ENCODE measurements at regions not wholly inside any gene's neighbourhood (a gene's known extent, or its start where the extent isn't known, plus 50 kb on each side); places are given as distances from the start of the nearest gene placed in this dataset.

DNA sequence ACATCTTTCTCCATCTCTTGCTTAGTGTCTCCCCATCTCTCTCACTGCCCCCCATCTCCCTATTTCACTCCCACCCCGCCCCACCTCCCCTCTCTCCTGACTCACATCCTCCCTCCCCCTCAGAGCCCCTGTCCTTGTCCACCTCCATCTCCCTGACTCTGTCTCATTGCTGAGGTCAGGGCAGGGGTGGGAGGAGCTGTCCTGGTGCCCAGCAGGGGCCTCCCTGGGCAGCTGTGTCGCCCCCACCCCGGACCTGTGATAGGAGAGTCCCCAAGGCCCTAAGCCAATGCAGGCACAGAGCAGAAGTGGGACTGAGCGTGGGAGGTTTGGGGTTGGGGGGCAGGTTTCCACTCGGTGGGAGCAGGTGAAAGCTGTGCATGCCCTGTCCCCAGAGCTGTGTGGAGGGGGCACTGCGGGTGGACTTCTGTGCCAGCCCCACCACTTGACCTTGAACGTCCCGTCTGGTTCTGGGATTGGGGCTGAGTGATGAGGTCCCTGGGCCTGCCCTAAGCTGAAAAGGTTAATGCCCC, 210.8 kb downstream of the TBC1D2B start:
- Histone ChIP-seq H3K27ac (ENCODE audit: low read depth, low read length) (no peak overlapping the region), H4K91ac (replicated peaks; ENCODE audit: insufficient read length, low read length) (no peak overlapping the region), H4K8ac (ENCODE audit: extremely low read depth, insufficient read depth, low read length) (no peak overlapping the region; the same call in 1 of the 2 replicates), H3K9ac (replicated peaks in 1 of 4; ENCODE audit: extremely low read depth in 1 of 4, low read depth in 3 of 4, low read length in 3 of 4) (no peak overlapping the region), H3K79me1 (ENCODE audit: low read depth, low read length) (no peaks in the 10 kb centered on the region), H3K79me2 (ENCODE audit: control insufficient read depth in 1 of 2, insufficient read depth in 2 of 2, low read length in 2 of 2) (no peaks in the 10 kb centered on the region), H3K4me3 (ENCODE audit: extremely low read depth in 1 of 4, insufficient read depth in 2 of 4, low read depth in 3 of 4, low read length in 4 of 4) (no peak overlapping the region), H2BK12ac (ENCODE audit: low read depth, low read length) (no peak overlapping the region), H3K36me3 (ENCODE audit: control insufficient read depth in 2 of 4, insufficient read depth in 4 of 4, low read length in 3 of 4) (no peaks in the 10 kb centered on the region), H3K4ac (replicated peaks; ENCODE audit: insufficient read length, low read depth, low read length) (no peak overlapping the region), H2BK5ac (ENCODE audit: low read depth, low read length) (no peak overlapping the region), H3K4me1 (replicated peaks in 1 of 4; ENCODE audit: control insufficient read depth in 3 of 4, insufficient read depth in 4 of 4, low read length in 3 of 4) (peaks cover 0 to 5% (median 3%) of the 10 kb centered on the region in 4 experiments; a peak in 3 of 7 replicates), H4K5ac (ENCODE audit: insufficient read length, low read depth, low read length) (no peak overlapping the region), H3K23me2 (ENCODE audit: low read depth, low read length) (no peaks in the 10 kb centered on the region), H2BK15ac (ENCODE audit: low read length) (no peak overlapping the region), H3K9me3 (ENCODE audit: insufficient read depth in 2 of 2, low read depth in 1 of 2, low read length in 1 of 2) (no peaks in the 10 kb centered on the region), H2AK5ac (ENCODE audit: low read depth, low read length) (no peak overlapping the region), H2BK20ac (ENCODE audit: low read length) (no peak overlapping the region), H4K20me1 (replicated peaks in 1 of 2; ENCODE audit: control insufficient read depth in 1 of 2, insufficient read depth in 2 of 2, low read length in 2 of 2) (no peaks in the 10 kb centered on the region), H2AFZ (ENCODE audit: low read length) (no peak overlapping the region), H3K56ac (replicated peaks; ENCODE audit: insufficient read length, low read depth, low read length) (no peak overlapping the region), H3K23ac (ENCODE audit: insufficient read length) (no peak overlapping the region), H2BK120ac (replicated peaks; ENCODE audit: low read depth, low read length) (no peak overlapping the region), H3K14ac (ENCODE audit: insufficient read length) (no peak overlapping the region), H3K27me3 (replicated peaks in 1 of 4; ENCODE audit: control insufficient read depth in 3 of 4, extremely low read depth in 1 of 4, insufficient read depth in 3 of 4, low read length in 3 of 4) (0 out of 7 replicates have a peak, but pooled peaks cover 0 to 2% (median 0%) of the 10 kb centered on the region in 4 experiments), H3K4me2 (ENCODE audit: insufficient read depth in 1 of 2, low read depth in 2 of 2, low read length in 2 of 2) (no peak overlapping the region), H3K18ac (ENCODE audit: extremely low read depth, low read length) (no peak overlapping the region)
- no peak for FAIRE-seq
- 81% methylated on average over 4 of the region's 8 CpGs; no CpG with 5 or more reads in 1 of the 2 experiments for WGBS, 2 experiments (ENCODE audit: extremely low coverage in 1 of 2, insufficient coverage in 1 of 2, insufficient read length in 1 of 2, insufficient replicate concordance in 2 of 2, low coverage in 1 of 2, low lambda C conversion rate in 2 of 2, missing lambda C conversion rate in 1 of 2)
- no peak for DNase-seq (ENCODE audit: low read depth in 1 of 2, low spot score in 2 of 2)
- CTCF ChIA-PET (ENCODE audit: partially characterized antibody): interaction anchor here (0.8 to 1.3 kb wide), 4 partner anchors 30 to 187 kb away, joined by 3 to 4 read pairs (median 3); no protein-coding TSS in a partner anchor
- POLR2A ChIA-PET (ENCODE audit: partially characterized antibody): no interaction called here
- TF ChIP-seq CBX8 (IDR thresholded peaks at IDR 0.05; ENCODE audit: borderline replicate concordance, low read depth, low read length): no peak
- no peak for TF ChIP-seq SIX5 (IDR thresholded peaks at IDR 0.05; ENCODE audit: low read depth, low read length)
- no peak for TF ChIP-seq SRF (IDR thresholded peaks at IDR 0.05; ENCODE audit: low read depth, low read length)
- TF ChIP-seq, protein P1, sequence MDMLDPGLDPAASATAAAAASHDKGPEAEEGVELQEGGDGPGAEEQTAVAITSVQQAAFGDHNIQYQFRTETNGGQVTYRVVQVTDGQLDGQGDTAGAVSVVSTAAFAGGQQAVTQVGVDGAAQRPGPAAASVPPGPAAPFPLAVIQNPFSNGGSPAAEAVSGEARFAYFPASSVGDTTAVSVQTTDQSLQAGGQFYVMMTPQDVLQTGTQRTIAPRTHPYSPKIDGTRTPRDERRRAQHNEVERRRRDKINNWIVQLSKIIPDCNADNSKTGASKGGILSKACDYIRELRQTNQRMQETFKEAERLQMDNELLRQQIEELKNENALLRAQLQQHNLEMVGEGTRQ (IDR thresholded peaks at IDR 0.05; ENCODE audit: low read length): no peak
- no peak for TF ChIP-seq RFX5 (IDR thresholded peaks at IDR 0.05; ENCODE audit: borderline replicate concordance, low read depth, low read length)
- TF ChIP-seq, protein P2, sequence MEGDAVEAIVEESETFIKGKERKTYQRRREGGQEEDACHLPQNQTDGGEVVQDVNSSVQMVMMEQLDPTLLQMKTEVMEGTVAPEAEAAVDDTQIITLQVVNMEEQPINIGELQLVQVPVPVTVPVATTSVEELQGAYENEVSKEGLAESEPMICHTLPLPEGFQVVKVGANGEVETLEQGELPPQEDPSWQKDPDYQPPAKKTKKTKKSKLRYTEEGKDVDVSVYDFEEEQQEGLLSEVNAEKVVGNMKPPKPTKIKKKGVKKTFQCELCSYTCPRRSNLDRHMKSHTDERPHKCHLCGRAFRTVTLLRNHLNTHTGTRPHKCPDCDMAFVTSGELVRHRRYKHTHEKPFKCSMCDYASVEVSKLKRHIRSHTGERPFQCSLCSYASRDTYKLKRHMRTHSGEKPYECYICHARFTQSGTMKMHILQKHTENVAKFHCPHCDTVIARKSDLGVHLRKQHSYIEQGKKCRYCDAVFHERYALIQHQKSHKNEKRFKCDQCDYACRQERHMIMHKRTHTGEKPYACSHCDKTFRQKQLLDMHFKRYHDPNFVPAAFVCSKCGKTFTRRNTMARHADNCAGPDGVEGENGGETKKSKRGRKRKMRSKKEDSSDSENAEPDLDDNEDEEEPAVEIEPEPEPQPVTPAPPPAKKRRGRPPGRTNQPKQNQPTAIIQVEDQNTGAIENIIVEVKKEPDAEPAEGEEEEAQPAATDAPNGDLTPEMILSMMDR (IDR thresholded peaks at IDR 0.05; ENCODE audit: control extremely low read depth in 1 of 3, insufficient read depth in 1 of 3, low read depth in 1 of 3, low read length in 3 of 3): no peak
- TF ChIP-seq KDM1A (IDR thresholded peaks at IDR 0.05; ENCODE audit: borderline replicate concordance, low read length): no peak
- TF ChIP-seq FOSL1 (IDR thresholded peaks at IDR 0.05; ENCODE audit: insufficient read depth, low read depth, low read length): no peak
- no peak for TF ChIP-seq NANOG (IDR thresholded peaks at IDR 0.05; ENCODE audit: insufficient read depth, low read depth, low read length, poor library complexity, severe bottlenecking)
- TF ChIP-seq CEBPB (IDR thresholded peaks at IDR 0.05; ENCODE audit: low read depth, low read length): no peak

Data from H1 (cell line).